Activated CD4-positive, alpha-beta memory T cell treated with anti-CD3 and anti-CD28 coated beads, Interleukin-2, amount 10 ng/mL, durations not matched to agents 7 days and 5 days (primary cell): ENCODE measurements at regions not wholly inside any gene's neighbourhood (a gene's known extent, or its start where the extent isn't known, plus 50 kb on each side); places are given as distances from the start of the nearest gene placed in this dataset.

Source experiments
- CTCF ChIA-PET: fragments of 350-600 bp; sonication (Branson Sonifier 250); formaldehyde crosslinking; loops from one replicate; lab custom pipeline; 2021; ENCODE audit warnings: antibody characterized with exemption, inconsistent platforms; lab: Charles Lee
- POLR2A ChIA-PET: fragments of 350-600 bp; sonication (Branson Sonifier 250); formaldehyde crosslinking; loops from one replicate; lab custom pipeline; 2021; ENCODE audit warnings: antibody characterized with exemption; lab: Charles Lee
- DNase-seq: peaks from one replicate; pipeline ENCODE4 v3.0.0-alpha.2; 2020
- H3K27ac Mint-ChIP-seq: one replicate; pipeline ENCODE4 v1.8.0; 2021; ENCODE audit warnings: mild to moderate bottlenecking, mixed read lengths
- H3K27me3 Mint-ChIP-seq: one replicate; pipeline ENCODE4 v1.8.0; 2021; ENCODE audit warnings: mixed read lengths
- H3K36me3 Mint-ChIP-seq: one replicate; pipeline ENCODE4 v1.8.0; 2021; ENCODE audit warnings: low read depth, mixed read lengths
- H3K4me1 Mint-ChIP-seq: one replicate; pipeline ENCODE4 v1.8.0; 2021; ENCODE audit warnings: mixed read lengths
- H3K4me3 Mint-ChIP-seq: one replicate; pipeline ENCODE4 v1.8.0; 2021; ENCODE audit warnings: mild to moderate bottlenecking, mixed read lengths
- H3K9me3 Mint-ChIP-seq: one replicate; pipeline ENCODE4 v1.8.0; 2021; ENCODE audit warnings: mixed read lengths

GRCh38 chr1:199720496-199720895 lies 307.0 kb upstream of the NR5A2 start:
- Mint-ChIP-seq H3K4me1 (no peaks in the 10 kb centered on the region), H3K9me3 (no peaks in the 10 kb centered on the region), H3K4me3 (no peak overlapping the region), H3K27me3 (peaks cover 10% of the 10 kb centered on the region), H3K36me3 (no peaks in the 10 kb centered on the region), H3K27ac (no peak overlapping the region)
- ChIA-PET POLR2A (no interaction called here), CTCF (no interaction called here)
- no peak for DNase-seq

- POLR2A ChIA-PET, result no interaction called here
- CTCF ChIA-PET, result no interaction called here
- DNase-seq, result no peak
- H3K4me3 Mint-ChIP-seq, result no peak overlapping the region
- H3K36me3 Mint-ChIP-seq, result no peaks in the 10 kb centered on the region
- no peaks in the 10 kb centered on the region for H3K4me1 Mint-ChIP-seq
- no peaks in the 10 kb centered on the region for H3K9me3 Mint-ChIP-seq
- peaks cover 10% of the 10 kb centered on the region for H3K27me3 Mint-ChIP-seq
- no peak overlapping the region for H3K27ac Mint-ChIP-seq
These were observed 306.5 kb upstream of the NR5A2 start for GRCh38 chr1:199721001-199721400.

GRCh38 chr1:199723250-199723956 lies 304.1 kb upstream of the NR5A2 start:
- CTCF ChIA-PET, result interaction anchor here (0.9 kb wide), 1 partner anchor 27 kb away, joined by 3 read pairs; no protein-coding TSS in a partner anchor
- H3K4me3 Mint-ChIP-seq, result no peak overlapping the region
- H3K9me3 Mint-ChIP-seq, result no peaks in the 10 kb centered on the region

GRCh38 chr1:199724049-199724448 lies 303.5 kb upstream of the NR5A2 start:
- peaks cover 8% of the 10 kb centered on the region for H3K27me3 Mint-ChIP-seq
- POLR2A ChIA-PET, result no interaction called here
- CTCF ChIA-PET, result interaction anchor here (0.9 kb wide), 1 partner anchor 26 kb away, joined by 3 read pairs; no protein-coding TSS in a partner anchor

More at GRCh38 chr1:199723250-199723956, 304.1 kb upstream of the NR5A2 start:
- H3K27me3 Mint-ChIP-seq, result peaks cover 8% of the 10 kb centered on the region
- H3K4me1 Mint-ChIP-seq, result no peaks in the 10 kb centered on the region
- H3K36me3 Mint-ChIP-seq, result no peaks in the 10 kb centered on the region
- no peak overlapping the region for H3K27ac Mint-ChIP-seq
- DNase-seq, result no peak
- POLR2A ChIA-PET, result no interaction called here

GRCh38 chr1:199725002-199725565 lies 302.4 kb upstream of the NR5A2 start:
- Mint-ChIP-seq H3K4me1 (no peaks in the 10 kb centered on the region), H3K36me3 (no peaks in the 10 kb centered on the region), H3K27ac (no peak overlapping the region), H3K9me3 (no peaks in the 10 kb centered on the region), H3K4me3 (no peak overlapping the region), H3K27me3 (peaks cover 8% of the 10 kb centered on the region)
- DNase-seq, result no peak
- POLR2A ChIA-PET, result no interaction called here
- CTCF ChIA-PET, result no interaction called here

More at GRCh38 chr1:199724049-199724448, 303.5 kb upstream of the NR5A2 start:
- no peaks in the 10 kb centered on the region for H3K9me3 Mint-ChIP-seq
- H3K27ac Mint-ChIP-seq, result no peak overlapping the region
- no peaks in the 10 kb centered on the region for H3K4me1 Mint-ChIP-seq
- DNase-seq, result no peak
- H3K36me3 Mint-ChIP-seq, result no peaks in the 10 kb centered on the region
- H3K4me3 Mint-ChIP-seq, result no peak overlapping the region

- CTCF ChIA-PET, result no interaction called here
- no peaks in the 10 kb centered on the region for H3K36me3 Mint-ChIP-seq
These were observed 299.8 kb upstream of the NR5A2 start for GRCh38 chr1:199727682-199728081.

GRCh38 chr1:199728345-199728744 lies 299.2 kb upstream of the NR5A2 start:
- Mint-ChIP-seq H3K27me3 (peaks cover 5% of the 10 kb centered on the region), H3K4me1 (no peaks in the 10 kb centered on the region), H3K36me3 (no peaks in the 10 kb centered on the region), H3K4me3 (no peak overlapping the region), H3K27ac (no peak overlapping the region), H3K9me3 (no peaks in the 10 kb centered on the region)
- DNase-seq, result no peak
- CTCF ChIA-PET, result no interaction called here
- POLR2A ChIA-PET, result no interaction called here

More at GRCh38 chr1:199727682-199728081, 299.8 kb upstream of the NR5A2 start:
- POLR2A ChIA-PET, result no interaction called here
- Mint-ChIP-seq H3K27me3 (peaks cover 5% of the 10 kb centered on the region), H3K4me3 (no peak overlapping the region), H3K27ac (no peak overlapping the region), H3K9me3 (no peaks in the 10 kb centered on the region), H3K4me1 (no peaks in the 10 kb centered on the region)
- DNase-seq, result no peak

GRCh38 chr1:199733125-199733524 lies 294.4 kb upstream of the NR5A2 start:
- no peaks in the 10 kb centered on the region for H3K4me1 Mint-ChIP-seq
- H3K4me3 Mint-ChIP-seq, result no peak overlapping the region
- ChIA-PET POLR2A (no interaction called here), CTCF (no interaction called here)
- H3K27me3 Mint-ChIP-seq, result no peaks in the 10 kb centered on the region
- H3K36me3 Mint-ChIP-seq, result no peaks in the 10 kb centered on the region
- no peak overlapping the region for H3K27ac Mint-ChIP-seq
- H3K9me3 Mint-ChIP-seq, result no peaks in the 10 kb centered on the region
- DNase-seq, result no peak

GRCh38 chr1:199734186-199734585 lies 293.3 kb upstream of the NR5A2 start:
- no peaks in the 10 kb centered on the region for H3K36me3 Mint-ChIP-seq
- no peak overlapping the region for H3K27ac Mint-ChIP-seq
- DNase-seq, result no peak
- H3K27me3 Mint-ChIP-seq, result no peaks in the 10 kb centered on the region
- ChIA-PET CTCF (no interaction called here), POLR2A (no interaction called here)
- no peaks in the 10 kb centered on the region for H3K4me1 Mint-ChIP-seq
- H3K4me3 Mint-ChIP-seq, result no peak overlapping the region
- no peaks in the 10 kb centered on the region for H3K9me3 Mint-ChIP-seq

- H3K4me3 Mint-ChIP-seq, result no peak overlapping the region
- H3K27ac Mint-ChIP-seq, result no peak overlapping the region
- POLR2A ChIA-PET, result no interaction called here
- no peaks in the 10 kb centered on the region for H3K27me3 Mint-ChIP-seq
- no peaks in the 10 kb centered on the region for H3K9me3 Mint-ChIP-seq
- CTCF ChIA-PET, result no interaction called here
- H3K36me3 Mint-ChIP-seq, result no peaks in the 10 kb centered on the region
- no peaks in the 10 kb centered on the region for H3K4me1 Mint-ChIP-seq
- DNase-seq, result no peak
These were observed 291.9 kb upstream of the NR5A2 start for GRCh38 chr1:199735660-199736059.

- no peaks in the 10 kb centered on the region for H3K36me3 Mint-ChIP-seq
- DNase-seq, result no peak
- H3K27ac Mint-ChIP-seq, result no peak overlapping the region
These were observed 290.9 kb upstream of the NR5A2 start for GRCh38 chr1:199736646-199737045.

GRCh38 chr1:199741586-199741985 lies 285.9 kb upstream of the NR5A2 start:
- CTCF ChIA-PET, result no interaction called here
- DNase-seq, result no peak
- H3K4me3 Mint-ChIP-seq, result no peak overlapping the region
- H3K27ac Mint-ChIP-seq, result no peak overlapping the region
- no peaks in the 10 kb centered on the region for H3K36me3 Mint-ChIP-seq
- H3K27me3 Mint-ChIP-seq, result peaks cover 3% of the 10 kb centered on the region
- POLR2A ChIA-PET, result no interaction called here
- no peaks in the 10 kb centered on the region for H3K4me1 Mint-ChIP-seq
- no peaks in the 10 kb centered on the region for H3K9me3 Mint-ChIP-seq

More at GRCh38 chr1:199736646-199737045, 290.9 kb upstream of the NR5A2 start:
- no peaks in the 10 kb centered on the region for H3K9me3 Mint-ChIP-seq
- H3K27me3 Mint-ChIP-seq, result no peaks in the 10 kb centered on the region
- H3K4me3 Mint-ChIP-seq, result no peak overlapping the region
- POLR2A ChIA-PET, result no interaction called here
- no peaks in the 10 kb centered on the region for H3K4me1 Mint-ChIP-seq
- CTCF ChIA-PET, result no interaction called here

GRCh38 chr1:199742547-199742946 lies 285.0 kb upstream of the NR5A2 start:
- Mint-ChIP-seq H3K36me3 (no peaks in the 10 kb centered on the region), H3K9me3 (no peaks in the 10 kb centered on the region), H3K27ac (no peak overlapping the region), H3K27me3 (peaks cover 3% of the 10 kb centered on the region), H3K4me1 (no peaks in the 10 kb centered on the region), H3K4me3 (no peak overlapping the region)
- ChIA-PET CTCF (no interaction called here), POLR2A (no interaction called here)
- no peak for DNase-seq

- ChIA-PET POLR2A (no interaction called here), CTCF (no interaction called here)
- no peaks in the 10 kb centered on the region for H3K9me3 Mint-ChIP-seq
- no peak overlapping the region for H3K4me3 Mint-ChIP-seq
- no peaks in the 10 kb centered on the region for H3K36me3 Mint-ChIP-seq
- DNase-seq, result no peak
- no peaks in the 10 kb centered on the region for H3K4me1 Mint-ChIP-seq
- no peak overlapping the region for H3K27ac Mint-ChIP-seq
- H3K27me3 Mint-ChIP-seq, result peaks cover 3% of the 10 kb centered on the region
These were observed 284.3 kb upstream of the NR5A2 start for GRCh38 chr1:199743227-199743626.
